ENCODE measurements at regions not wholly inside any gene's neighbourhood (a gene's known extent, or its start where the extent isn't known, plus 50 kb on each side); places are given as distances from the start of the nearest gene placed in this dataset.
"Not testable (repeated sequence)": the region's sequence is repeated elsewhere in the genome, so short reads cannot be mapped to it uniquely, and the experiment has no call there.

DNA sequence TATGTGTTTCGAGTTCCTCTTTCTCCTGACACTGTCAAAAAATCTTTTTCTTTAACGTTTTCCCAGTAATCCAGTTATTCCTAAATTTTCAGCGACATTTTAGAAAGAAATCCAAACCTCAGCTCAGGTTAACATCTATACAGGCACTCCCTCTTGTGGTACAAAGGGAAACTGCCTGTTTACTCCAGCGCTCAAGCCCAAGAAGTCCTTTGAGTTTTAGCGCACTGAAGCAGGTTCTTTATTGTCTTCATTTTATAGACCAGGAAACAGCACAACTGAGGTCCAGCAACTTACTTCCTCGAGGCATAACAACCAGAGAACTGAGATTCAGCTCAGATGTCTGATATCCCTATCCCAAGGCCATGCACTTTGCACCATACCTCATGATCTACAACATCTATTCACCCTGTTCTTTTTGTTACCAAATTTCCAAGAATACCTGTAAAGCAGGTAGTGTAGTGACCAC is 287.2 kb upstream of the MKLN1 start:
- intact Hi-C loops (cut with micrococcal nuclease), result loop anchor here (1.0 kb wide), 2 partner anchors 58 to 143 kb away; no protein-coding TSS in a partner anchor
- Histone ChIP-seq H3K9ac (ENCODE audit: low read length) (no peak overlapping the region), H3K27me3 (replicated peaks in 1 of 4; ENCODE audit: control extremely low read depth in 1 of 4, control insufficient read depth in 3 of 4, insufficient read depth in 4 of 4, low read length in 3 of 4) (no peaks in the 10 kb centered on the region), H3K9me3 (ENCODE audit: control extremely low read depth in 1 of 3, control insufficient read depth in 2 of 3, insufficient read depth in 1 of 3, low read length in 2 of 3) (peaks cover 0 to 2% (median 0%) of the 10 kb centered on the region in 3 donors), H3K79me2 (ENCODE audit: control insufficient read depth, insufficient read depth, low read length) (peaks cover 96% of the 10 kb centered on the region), H3K27ac (ENCODE audit: low read length in 2 of 2) (peak overlapping the region in 1 of 2 donors; percentile 6), H3K4me3 (ENCODE audit: control extremely low read depth in 1 of 5, extremely low read depth in 1 of 5, insufficient read depth in 1 of 5, low read depth in 2 of 5, low read length in 4 of 5) (no peak overlapping the region), H3K4me2 (replicated peaks; ENCODE audit: low read depth, low read length, poor library complexity, severe bottlenecking) (peak overlapping the region; percentile 44), H4K20me1 (ENCODE audit: control insufficient read depth, insufficient read depth, low read length, poor library complexity, severe bottlenecking) (peaks cover 52% of the 10 kb centered on the region), H3K36me3 (replicated peaks in 1 of 2; ENCODE audit: control extremely low read depth in 1 of 2, control insufficient read depth in 1 of 2, extremely low read depth in 1 of 2, insufficient read depth in 2 of 2, low read length in 1 of 2) (peaks cover 0 to 14% of the 10 kb centered on the region in 2 experiments), H2AFZ (ENCODE audit: insufficient read depth, low read depth, low read length, poor library complexity, severe bottlenecking) (no peak overlapping the region), H3K4me1 (ENCODE audit: control insufficient read depth in 2 of 2, insufficient read depth in 2 of 2, low read length in 2 of 2) (peaks cover 5 to 23% of the 10 kb centered on the region in 2 donors)
- TF ChIP-seq, protein P1, sequence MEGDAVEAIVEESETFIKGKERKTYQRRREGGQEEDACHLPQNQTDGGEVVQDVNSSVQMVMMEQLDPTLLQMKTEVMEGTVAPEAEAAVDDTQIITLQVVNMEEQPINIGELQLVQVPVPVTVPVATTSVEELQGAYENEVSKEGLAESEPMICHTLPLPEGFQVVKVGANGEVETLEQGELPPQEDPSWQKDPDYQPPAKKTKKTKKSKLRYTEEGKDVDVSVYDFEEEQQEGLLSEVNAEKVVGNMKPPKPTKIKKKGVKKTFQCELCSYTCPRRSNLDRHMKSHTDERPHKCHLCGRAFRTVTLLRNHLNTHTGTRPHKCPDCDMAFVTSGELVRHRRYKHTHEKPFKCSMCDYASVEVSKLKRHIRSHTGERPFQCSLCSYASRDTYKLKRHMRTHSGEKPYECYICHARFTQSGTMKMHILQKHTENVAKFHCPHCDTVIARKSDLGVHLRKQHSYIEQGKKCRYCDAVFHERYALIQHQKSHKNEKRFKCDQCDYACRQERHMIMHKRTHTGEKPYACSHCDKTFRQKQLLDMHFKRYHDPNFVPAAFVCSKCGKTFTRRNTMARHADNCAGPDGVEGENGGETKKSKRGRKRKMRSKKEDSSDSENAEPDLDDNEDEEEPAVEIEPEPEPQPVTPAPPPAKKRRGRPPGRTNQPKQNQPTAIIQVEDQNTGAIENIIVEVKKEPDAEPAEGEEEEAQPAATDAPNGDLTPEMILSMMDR (IDR thresholded peaks at IDR 0.05), result peak; percentile 98
- no peak for TF ChIP-seq EZH2 (IDR thresholded peaks at IDR 0.05; ENCODE audit: borderline replicate concordance, insufficient read depth, low read depth, low read length, poor library complexity, severe bottlenecking)
- peak overlapping the region; percentile 55 for H3K27ac Mint-ChIP-seq
- ATAC-seq (ENCODE audit: low read depth) (peak; percentile 77), DNase-seq (peak; percentile 79)
- peak overlapping the region; percentile 44 for H3K4me3 Mint-ChIP-seq
- H3K9me3 Mint-ChIP-seq (ENCODE audit: insufficient read depth), result peaks cover 2% of the 10 kb centered on the region
- peaks cover 54% of the 10 kb centered on the region for H3K4me1 Mint-ChIP-seq
- CTCF ChIA-PET, result interaction anchor here (0.6 to 7.6 kb wide), 46 partner anchors 10 to 1764 kb away, joined by 3 to 131 read pairs (median 6); no protein-coding TSS in a partner anchor
- 2% methylated on average over 6 of the region's 6 CpGs for WGBS (ENCODE audit: insufficient coverage)
- POLR2A ChIA-PET, result interaction anchor here (0.5 to 1.2 kb wide), 2 partner anchors 17 to 144 kb away, joined by 5 to 7 read pairs; no protein-coding TSS in a partner anchor
- no peaks in the 10 kb centered on the region for H3K27me3 Mint-ChIP-seq

DNA sequence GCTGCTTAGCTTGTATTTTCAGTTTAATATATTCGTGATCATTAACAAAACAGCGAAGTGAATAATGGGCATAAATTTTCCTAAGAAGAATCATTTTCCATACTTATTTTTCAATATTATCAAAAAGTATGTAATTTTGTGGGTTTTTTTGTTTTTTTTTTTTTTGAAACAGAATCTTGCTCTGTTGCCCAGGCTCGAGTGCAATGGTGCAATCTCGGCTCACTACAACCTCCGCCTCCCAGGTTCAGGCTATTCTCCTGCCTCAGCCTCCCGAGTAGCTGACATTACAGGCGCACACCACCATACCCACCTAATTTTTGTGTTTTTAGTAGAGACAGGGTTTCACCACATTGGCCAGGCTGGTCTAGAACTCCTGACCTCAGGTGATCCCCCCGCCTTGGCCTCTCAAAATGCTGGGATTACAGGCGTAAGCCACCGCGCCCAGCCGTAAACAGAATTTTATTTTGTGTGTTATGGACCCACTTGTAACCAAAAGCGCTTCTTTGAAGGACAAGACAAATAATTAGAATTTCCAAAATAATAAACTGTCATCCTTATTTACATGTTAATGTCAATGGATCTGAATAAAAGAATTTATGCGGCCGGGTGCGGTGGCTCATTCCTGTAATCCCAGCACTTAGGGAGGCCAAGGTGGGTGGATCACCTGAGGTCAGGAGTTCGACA is 286.5 kb upstream of the MKLN1 start:
- H3K27me3 ChIP-seq (replicated peaks in 1 of 4; ENCODE audit: control extremely low read depth in 1 of 4, control insufficient read depth in 3 of 4, insufficient read depth in 4 of 4, low read length in 3 of 4); DNase-seq; H3K27ac Mint-ChIP-seq; intact Hi-C loops (cut with micrococcal nuclease); H3K4me3 ChIP-seq (ENCODE audit: control extremely low read depth in 1 of 5, extremely low read depth in 1 of 5, insufficient read depth in 1 of 5, low read depth in 2 of 5, low read length in 4 of 5); H3K9me3 Mint-ChIP-seq (ENCODE audit: insufficient read depth); H3K4me3 Mint-ChIP-seq; H3K4me2 ChIP-seq (replicated peaks; ENCODE audit: low read depth, low read length, poor library complexity, severe bottlenecking); H3K9ac ChIP-seq (ENCODE audit: low read length); ATAC-seq (ENCODE audit: low read depth); H3K9me3 ChIP-seq (ENCODE audit: control extremely low read depth in 1 of 3, control insufficient read depth in 2 of 3, insufficient read depth in 1 of 3, low read length in 2 of 3); H3K27me3 Mint-ChIP-seq; H2AFZ ChIP-seq (ENCODE audit: insufficient read depth, low read depth, low read length, poor library complexity, severe bottlenecking): not testable (repeated sequence)
- H3K79me2 ChIP-seq (ENCODE audit: control insufficient read depth, insufficient read depth, low read length), result peaks cover 98% of the 10 kb centered on the region
- peaks cover 5 to 20% of the 10 kb centered on the region in 2 donors for H3K4me1 ChIP-seq (ENCODE audit: control insufficient read depth in 2 of 2, insufficient read depth in 2 of 2, low read length in 2 of 2)
- H4K20me1 ChIP-seq (ENCODE audit: control insufficient read depth, insufficient read depth, low read length, poor library complexity, severe bottlenecking), result peaks cover 59% of the 10 kb centered on the region
- peaks cover 53% of the 10 kb centered on the region for H3K4me1 Mint-ChIP-seq
- POLR2A ChIA-PET, result interaction anchor here (1.2 kb wide), 1 partner anchor 144 kb away, joined by 5 read pairs; no protein-coding TSS in a partner anchor
- H3K36me3 ChIP-seq (replicated peaks in 1 of 2; ENCODE audit: control extremely low read depth in 1 of 2, control insufficient read depth in 1 of 2, extremely low read depth in 1 of 2, insufficient read depth in 2 of 2, low read length in 1 of 2), result peaks cover 0 to 17% of the 10 kb centered on the region in 2 experiments
- CTCF ChIA-PET, result interaction anchor here (0.6 to 7.6 kb wide), 35 partner anchors 10 to 384 kb away, joined by 3 to 131 read pairs (median 7); no protein-coding TSS in a partner anchor
- WGBS (ENCODE audit: insufficient coverage), result 88% methylated on average over 6 of the region's 17 CpGs
- H3K27ac ChIP-seq (ENCODE audit: low read length in 2 of 2), result peak overlapping the region in 1 of 2 donors; percentile 6

Data from B cell (primary cell).